ENCODE measurements at regions not wholly inside any gene's neighbourhood (a gene's known extent, or its start where the extent isn't known, plus 50 kb on each side); places are given as distances from the start of the nearest gene placed in this dataset.
A peak's percentile ranks its signal among the peaks of the same experiment; 100 is the strongest.
"Not testable (repeated sequence)": the region's sequence is repeated elsewhere in the genome, so short reads cannot be mapped to it uniquely, and the experiment has no call there.

GRCh38 chr1:189220750-189221149 lies 1256.9 kb downstream of the BRINP3 start:
- peak; percentile 9 for DNase-seq (ENCODE audit: low read depth)
- TF ChIP-seq CTCF (IDR thresholded peaks at IDR 0.05; ENCODE audit: low read length, missing control alignments) = peak; percentile 55
- H3K4me3 ChIP-seq (replicated peaks; ENCODE audit: low read depth, low read length) = no peak overlapping the region

- DNase-seq (ENCODE audit: low read depth) = not testable (repeated sequence)
Measured at GRCh38 chr1:189225794-189226145, 1251.9 kb downstream of the BRINP3 start.

GRCh38 chr1:189226779-189227178 lies 1250.9 kb downstream of the BRINP3 start:
- H3K4me3 ChIP-seq (replicated peaks; ENCODE audit: low read depth, low read length) = no peak overlapping the region
- no peak for DNase-seq (ENCODE audit: low read depth)
- TF ChIP-seq CTCF (IDR thresholded peaks at IDR 0.05; ENCODE audit: low read length, missing control alignments) = no peak

More at GRCh38 chr1:189225794-189226145, 1251.9 kb downstream of the BRINP3 start:
- not testable (repeated sequence) for H3K4me3 ChIP-seq (replicated peaks; ENCODE audit: low read depth, low read length)

- TF ChIP-seq CTCF (IDR thresholded peaks at IDR 0.05; ENCODE audit: low read length, missing control alignments) = no peak
- DNase-seq (ENCODE audit: low read depth) = no peak
- H3K4me3 ChIP-seq (replicated peaks; ENCODE audit: low read depth, low read length) = no peak overlapping the region
Measured at GRCh38 chr1:189237008-189237407, 1240.7 kb downstream of the BRINP3 start.

- TF ChIP-seq CTCF (IDR thresholded peaks at IDR 0.05; ENCODE audit: low read length, missing control alignments) = no peak
- DNase-seq (ENCODE audit: low read depth) = no peak
- no peak overlapping the region for H3K4me3 ChIP-seq (replicated peaks; ENCODE audit: low read depth, low read length)
Measured at GRCh38 chr1:189253601-189254350, 1223.9 kb downstream of the BRINP3 start.

- not testable (repeated sequence) for H3K4me3 ChIP-seq (replicated peaks; ENCODE audit: low read depth, low read length); DNase-seq (ENCODE audit: low read depth)
Measured at GRCh38 chr1:189261128-189261527, 1216.5 kb downstream of the BRINP3 start.

- H3K4me3 ChIP-seq (replicated peaks; ENCODE audit: low read depth, low read length) = no peak overlapping the region
- peak; percentile 29 for DNase-seq (ENCODE audit: low read depth)
- no peak for TF ChIP-seq CTCF (IDR thresholded peaks at IDR 0.05; ENCODE audit: low read length, missing control alignments)
Measured at GRCh38 chr1:189269011-189269410, 1208.7 kb downstream of the BRINP3 start.

GRCh38 chr1:189274267-189274666 lies 1203.4 kb downstream of the BRINP3 start:
- no peak for DNase-seq (ENCODE audit: low read depth)
- H3K4me3 ChIP-seq (replicated peaks; ENCODE audit: low read depth, low read length) = no peak overlapping the region
- no peak for TF ChIP-seq CTCF (IDR thresholded peaks at IDR 0.05; ENCODE audit: low read length, missing control alignments)
